GM12892 (cell line): ENCODE measurements at regions not wholly inside any gene's neighbourhood (a gene's known extent, or its start where the extent isn't known, plus 50 kb on each side); places are given as distances from the start of the nearest gene placed in this dataset.

Experiments used
- POLR2A ChIP-seq: IDR thresholded peaks from 2 replicates; pipeline ENCODE4 v1.6.1; 2011; ENCODE audit warnings: low read depth, low read length, control low read depth
- POLR2AphosphoS5 ChIP-seq: IDR thresholded peaks from 2 replicates; pipeline ENCODE4 v1.6.1; 2011; ENCODE audit warnings: low read depth, low read length, control low read depth

DNA sequence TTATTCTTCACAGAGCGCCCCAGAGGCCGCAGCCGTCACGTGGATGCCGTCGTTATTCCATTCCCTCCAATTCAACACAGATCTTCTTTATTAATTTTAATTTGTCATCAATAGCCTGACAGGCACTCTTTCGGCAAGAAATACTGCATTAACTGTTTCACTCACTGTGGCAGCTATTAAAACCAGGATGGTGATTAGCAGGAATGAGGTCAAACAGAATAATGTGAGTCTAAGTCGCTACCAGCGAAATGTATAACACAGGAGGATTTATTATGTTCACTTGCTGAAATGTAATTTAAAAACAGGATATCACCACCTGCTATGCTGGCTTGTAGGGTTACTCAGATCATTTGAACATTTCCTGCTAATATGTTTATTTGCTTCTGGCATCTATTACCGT, 74.2 kb upstream of the MGMT start:
- TF ChIP-seq POLR2A, result no peak
- no peak for TF ChIP-seq POLR2AphosphoS5
